ENCODE measurements at regions not wholly inside any gene's neighbourhood (a gene's known extent, or its start where the extent isn't known, plus 50 kb on each side); places are given as distances from the start of the nearest gene placed in this dataset.

- no peak for TF ChIP-seq POLR2A (IDR thresholded peaks at IDR 0.05; ENCODE audit: low read depth, low read length)
- no peak for TF ChIP-seq TAF1 (IDR thresholded peaks at IDR 0.05; ENCODE audit: low read depth, low read length)
Measured at GRCh38 chr1:18045203-18045602, 62.4 kb upstream of the IGSF21 start.
